Uterus (tissue), 3 donors: ENCODE measurements at regions not wholly inside any gene's neighbourhood (a gene's known extent, or its start where the extent isn't known, plus 50 kb on each side); places are given as distances from the start of the nearest gene placed in this dataset.
"Not testable (repeated sequence)": the region's sequence is repeated elsewhere in the genome, so short reads cannot be mapped to it uniquely, and the experiment has no call there.

Source experiments
- DNase-seq, 2 donors: peaks; one replicate each; pipeline ENCODE4 v3.0.0-alpha.2; 2019 to 2020
- H3K27ac ChIP-seq, 2 donors: fragments of 200-600 bp; sonication (generic); 1 replicate in 1 of 2; 2 replicates in 1 of 2; pipeline ENCODE4 v1.5.1; 2016 to 2018
- H3K27me3 ChIP-seq, 2 donors: fragments of 200-600 bp; sonication (generic); one replicate each; pipeline ENCODE4 v1.5.1; 2018 to 2019; ENCODE audit warnings: control low read depth in 1 of 2
- H3K36me3 ChIP-seq, 2 donors: fragments of 200-600 bp; sonication (generic); one replicate each; pipeline ENCODE4 v1.5.1; 2019; ENCODE audit warnings: control low read depth in 1 of 2
- H3K4me1 ChIP-seq, 2 donors: fragments of 200-600 bp; sonication (generic); one replicate each; pipeline ENCODE4 v1.5.1; 2018 to 2019; ENCODE audit warnings: control low read depth in 1 of 2
- H3K4me3 ChIP-seq, 2 donors: fragments of 200-600 bp; sonication (generic); 1 replicate in 1 of 2; 2 replicates in 1 of 2; pipeline ENCODE4 v1.5.1; 2018 to 2019; ENCODE audit warnings: mild to moderate bottlenecking in 1 of 2
- H3K9me3 ChIP-seq, 2 donors: fragments of 200-600 bp; sonication (generic); one replicate each; pipeline ENCODE4 v1.5.1; 2019; ENCODE audit warnings: control low read depth in 1 of 2
- intact Hi-C: fragments of 100-400 bp; cut with DNase I; formaldehyde crosslinking; loops from one replicate; pipeline ENCODE4 v1.15.1; 2023; ENCODE audit warnings: low total_unique reads
- donor health status: DM: yes; HTN: yes; CAD: no.

- H3K4me1 ChIP-seq, H3K27me3 ChIP-seq, intact Hi-C loops, H3K36me3 ChIP-seq, H3K27ac ChIP-seq, H3K4me3 ChIP-seq, DNase-seq, H3K9me3 ChIP-seq: not testable (repeated sequence)
These were observed 82.5 kb downstream of the POTEH start for GRCh38 chr22:15772337-15772736.

- H3K27me3 ChIP-seq, H3K4me3 ChIP-seq, H3K36me3 ChIP-seq, H3K9me3 ChIP-seq, H3K27ac ChIP-seq, intact Hi-C loops, H3K4me1 ChIP-seq, DNase-seq: not testable (repeated sequence)
These were observed 85.3 kb downstream of the POTEH start for GRCh38 chr22:15775118-15775517.

GRCh38 chr22:15775670-15776669 is 86.1 kb downstream of the POTEH start:
- H3K4me3 ChIP-seq, DNase-seq, H3K27ac ChIP-seq, H3K4me1 ChIP-seq, intact Hi-C loops, H3K36me3 ChIP-seq, H3K27me3 ChIP-seq, H3K9me3 ChIP-seq: not testable (repeated sequence)

GRCh38 chr22:15776727-15777126 is 86.9 kb downstream of the POTEH start:
- H3K27ac ChIP-seq, intact Hi-C loops, H3K4me3 ChIP-seq, H3K4me1 ChIP-seq, H3K27me3 ChIP-seq, H3K36me3 ChIP-seq, H3K9me3 ChIP-seq, DNase-seq: not testable (repeated sequence)

- DNase-seq, H3K9me3 ChIP-seq, H3K36me3 ChIP-seq, intact Hi-C loops, H3K27ac ChIP-seq, H3K4me3 ChIP-seq, H3K27me3 ChIP-seq, H3K4me1 ChIP-seq: not testable (repeated sequence)
These were observed 87.3 kb downstream of the POTEH start for GRCh38 chr22:15777150-15777549.

- intact Hi-C loops, H3K9me3 ChIP-seq: not testable (repeated sequence)
These were observed 87.7 kb downstream of the POTEH start for GRCh38 chr22:15777557-15777956.

GRCh38 chr22:15778366-15778765 is 88.5 kb downstream of the POTEH start:
- intact Hi-C loops, DNase-seq: not testable (repeated sequence)

More at GRCh38 chr22:15777557-15777956, 87.7 kb downstream of the POTEH start:
- not testable (repeated sequence) for DNase-seq, H3K27me3 ChIP-seq, H3K4me1 ChIP-seq, H3K36me3 ChIP-seq, H3K27ac ChIP-seq, H3K4me3 ChIP-seq

GRCh38 chr22:15781652-15782051 is 91.8 kb downstream of the POTEH start:
- DNase-seq, intact Hi-C loops, H3K9me3 ChIP-seq, H3K4me3 ChIP-seq, H3K4me1 ChIP-seq, H3K27ac ChIP-seq, H3K36me3 ChIP-seq, H3K27me3 ChIP-seq: not testable (repeated sequence)

More at GRCh38 chr22:15778366-15778765, 88.5 kb downstream of the POTEH start:
- not testable (repeated sequence) for H3K27ac ChIP-seq, H3K9me3 ChIP-seq, H3K4me1 ChIP-seq, H3K27me3 ChIP-seq, H3K36me3 ChIP-seq, H3K4me3 ChIP-seq

GRCh38 chr22:15782933-15783332 is 93.1 kb downstream of the POTEH start:
- H3K27ac ChIP-seq, intact Hi-C loops, H3K4me3 ChIP-seq, H3K36me3 ChIP-seq, H3K27me3 ChIP-seq, H3K9me3 ChIP-seq, DNase-seq, H3K4me1 ChIP-seq: not testable (repeated sequence)

- H3K27ac ChIP-seq, DNase-seq, H3K4me3 ChIP-seq, H3K4me1 ChIP-seq, H3K36me3 ChIP-seq, H3K9me3 ChIP-seq, H3K27me3 ChIP-seq, intact Hi-C loops: not testable (repeated sequence)
These were observed 94.7 kb downstream of the POTEH start for GRCh38 chr22:15784383-15785085.

- H3K27ac ChIP-seq, H3K4me3 ChIP-seq, H3K27me3 ChIP-seq, intact Hi-C loops, H3K36me3 ChIP-seq, H3K4me1 ChIP-seq, H3K9me3 ChIP-seq, DNase-seq: not testable (repeated sequence)
These were observed 97.3 kb downstream of the POTEH start for GRCh38 chr22:15786942-15787733.

GRCh38 chr22:15791557-15791956 is 101.7 kb downstream of the POTEH start:
- H3K36me3 ChIP-seq, H3K4me3 ChIP-seq, H3K4me1 ChIP-seq, H3K27ac ChIP-seq, DNase-seq, intact Hi-C loops, H3K9me3 ChIP-seq, H3K27me3 ChIP-seq: not testable (repeated sequence)

- H3K4me1 ChIP-seq, DNase-seq, H3K9me3 ChIP-seq, H3K27me3 ChIP-seq, H3K27ac ChIP-seq, H3K4me3 ChIP-seq, H3K36me3 ChIP-seq, intact Hi-C loops: not testable (repeated sequence)
These were observed 110.1 kb downstream of the POTEH start for GRCh38 chr22:15799935-15800334.
